K562 (cell line): ENCODE measurements at regions not wholly inside any gene's neighbourhood (a gene's known extent, or its start where the extent isn't known, plus 50 kb on each side); places are given as distances from the start of the nearest gene placed in this dataset.

ENCODE experiments used
- CBFA2T3 ChIP-seq: fragments of 450-650 bp; IDR thresholded peaks from 2 replicates; pipeline ENCODE4 v1.6.1; 2017
- CBX3 ChIP-seq, 2 experiments: IDR thresholded peaks; 1 replicate in 1 of 2; 2 replicates in 1 of 2; pipeline ENCODE4 v1.6.1; 2012; ENCODE audit warnings: inconsistent platforms in 2 of 2, low read length in 2 of 2, borderline replicate concordance in 1 of 2, control low read depth in 1 of 2
- E2F1 ChIP-seq: sonication (generic); formaldehyde crosslinking; IDR thresholded peaks from 2 replicates; pipeline ENCODE4 v1.8.1; 2023; ENCODE audit warnings: mild to moderate bottlenecking, missing genetic modification reagents, moderate library complexity
- HLTF ChIP-seq: fragments of 450-650 bp; IDR thresholded peaks from 2 replicates; pipeline ENCODE4 v1.6.1; 2016
- MEIS2 ChIP-seq: fragments of 450-650 bp; IDR thresholded peaks from 2 replicates; pipeline ENCODE4 v1.6.1; 2014; ENCODE audit warnings: mild to moderate bottlenecking; ENCODE audit not compliant: partially characterized antibody
- NCOA1 ChIP-seq: fragments of 450-650 bp; IDR thresholded peaks from 2 replicates; pipeline ENCODE4 v1.6.1; 2016; ENCODE audit warnings: low read depth
- PREB ChIP-seq: sonication (generic); formaldehyde crosslinking; IDR thresholded peaks from 2 replicates; pipeline ENCODE4 v1.8.1; 2023; ENCODE audit warnings: mild to moderate bottlenecking, missing genetic modification reagents
- REST ChIP-seq, 2 experiments: fragments of 450-650 bp; formaldehyde crosslinking in 1 of 2; IDR thresholded peaks; 2 replicates each; pipeline versions ENCODE4 v1.4.0 to v1.6.1; 2014 to 2020; ENCODE audit warnings: mild to moderate bottlenecking in 2 of 2, borderline replicate concordance in 1 of 2, low read depth in 1 of 2
- SMARCC2 ChIP-seq: fragments of 450-650 bp; IDR thresholded peaks from 2 replicates; pipeline ENCODE4 v1.6.1; 2017; ENCODE audit warnings: antibody characterized with exemption, moderate library complexity, mild to moderate bottlenecking, low read depth
- SNIP1 ChIP-seq: fragments of 450-650 bp; IDR thresholded peaks from 2 replicates; pipeline ENCODE4 v1.7.1; 2017; ENCODE audit warnings: low read depth, mild to moderate bottlenecking
- TEAD4 ChIP-seq, 2 experiments: sonication (generic) in 1 of 2; formaldehyde crosslinking in 1 of 2; IDR thresholded peaks; 2 replicates each; pipeline versions ENCODE4 v1.6.1 to v1.8.0; 2012 to 2022; ENCODE audit warnings: borderline replicate concordance in 1 of 2, inconsistent platforms in 1 of 2, low read length in 1 of 2, mild to moderate bottlenecking in 1 of 2, missing genetic modification reagents in 1 of 2
- XRCC5 ChIP-seq: fragments of 200-400 bp; formaldehyde crosslinking; IDR thresholded peaks from 2 replicates; pipeline ENCODE4 v1.6.1; 2017; ENCODE audit warnings: low read depth, mild to moderate bottlenecking, low read length
- ZNF124 ChIP-seq: sonication (generic); formaldehyde crosslinking; IDR thresholded peaks from 2 replicates; pipeline ENCODE4 v1.8.1; 2022; ENCODE audit warnings: missing genetic modification reagents
- ZNF395 ChIP-seq: fragments of 200-800 bp; sonication (Bioruptor generic); IDR thresholded peaks from 2 replicates; pipeline ENCODE4 v1.6.1; 2017; ENCODE audit warnings: missing genetic modification characterization, missing compliant biosample characterization

GRCh38 chr11:69905611-69906452 lies 86.6 kb upstream of the FGF3 start (continued):
- TF ChIP-seq REST (IDR thresholded peaks at IDR 0.05; ENCODE audit: borderline replicate concordance), result no peak
- no peak for TF ChIP-seq REST (CRISPR knock-in tag; IDR thresholded peaks at IDR 0.05; ENCODE audit: low read depth)
- 0 out of 2 replicates have a peak, but pooled peaks have one; percentile 30 for TF ChIP-seq XRCC5
- peak; percentile 98 for TF ChIP-seq CBFA2T3
- 0 out of 2 replicates have a peak, but pooled peaks have one; percentile 39 for TF ChIP-seq NCOA1
- TF ChIP-seq SMARCC2, result peak; percentile 83
- peak; percentile 34 for TF ChIP-seq MEIS2
- TF ChIP-seq CBX3 (IDR thresholded peaks at IDR 0.05; ENCODE audit: borderline replicate concordance in 1 of 2, low read length in 2 of 2), result no peak
- TF ChIP-seq ZNF124 (CRISPR knock-in tag), result no peak
- no peak for TF ChIP-seq PREB
- TF ChIP-seq SNIP1, result no peak
- peak; percentile 40; the same call in 1 of the 2 replicates for TF ChIP-seq HLTF
- TF ChIP-seq ZNF395 (CRISPR knock-in tag), result peak; percentile 93
- peak; percentile 96 for TF ChIP-seq TEAD4 (IDR thresholded peaks at IDR 0.05; ENCODE audit: low read length)
- no peak for TF ChIP-seq TEAD4 (CRISPR knock-in tag; IDR thresholded peaks at IDR 0.05; ENCODE audit: borderline replicate concordance)
- peak; percentile 57; the same call in 1 of the 2 replicates for TF ChIP-seq E2F1 (CRISPR knock-in tag)
